GM12892 (cell line): ENCODE measurements at regions not wholly inside any gene's neighbourhood (a gene's known extent, or its start where the extent isn't known, plus 50 kb on each side); places are given as distances from the start of the nearest gene placed in this dataset.
"Not testable (repeated sequence)": the region's sequence is repeated elsewhere in the genome, so short reads cannot be mapped to it uniquely, and the experiment has no call there.

Experiments
- POLR2A ChIP-seq: IDR thresholded peaks from 2 replicates; pipeline ENCODE4 v1.6.1; 2011; ENCODE audit warnings: low read depth, low read length, control low read depth
- POLR2AphosphoS5 ChIP-seq: IDR thresholded peaks from 2 replicates; pipeline ENCODE4 v1.6.1; 2011; ENCODE audit warnings: low read depth, low read length, control low read depth
- TAF1 ChIP-seq: IDR thresholded peaks from 2 replicates; pipeline ENCODE4 v1.6.1; 2011; ENCODE audit warnings: low read depth, mild to moderate bottlenecking, control low read depth, low read length, borderline replicate concordance

DNA sequence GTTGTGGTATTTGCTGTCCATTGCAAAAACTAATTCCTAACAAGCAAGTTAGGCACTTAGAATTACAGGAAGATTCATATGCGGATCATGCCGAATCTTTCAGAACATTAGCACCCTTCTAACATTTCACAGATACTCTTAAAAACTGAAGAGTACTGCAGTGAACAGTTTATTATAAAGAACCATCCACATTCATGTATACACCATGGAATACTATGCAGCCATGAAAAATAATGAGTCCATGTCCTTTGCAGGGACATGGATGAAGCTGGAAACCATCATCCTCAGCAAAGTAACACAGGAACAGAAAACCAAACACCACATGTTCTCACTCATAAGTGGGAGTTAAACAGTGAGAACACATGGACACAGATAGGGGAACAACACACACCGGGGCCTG, 319.9 kb downstream of the FGFR2 start:
- TF ChIP-seq POLR2A, TAF1, POLR2AphosphoS5: not testable (repeated sequence)
